HEK293 (cell line): ENCODE measurements at regions not wholly inside any gene's neighbourhood (a gene's known extent, or its start where the extent isn't known, plus 50 kb on each side); places are given as distances from the start of the nearest gene placed in this dataset.

Source experiments
- CTCF ChIA-PET: fragments of 350-600 bp; formaldehyde crosslinking; extraction: SDS; loops from one replicate; lab custom pipeline; 2021; ENCODE audit warnings: antibody characterized with exemption; lab: Yijun Ruan, JAX
- POLR2A ChIA-PET: fragments of 300-600 bp; formaldehyde crosslinking; extraction: SDS; loops from one replicate; lab custom pipeline; 2020; ENCODE audit warnings: antibody characterized with exemption, inconsistent platforms; lab: Yijun Ruan, JAX
- H3K27ac ChIP-seq: fragments of 200-500 bp; sonication (Bioruptor generic); 2 replicates; pipeline ENCODE4 v1.5.1; 2014; ENCODE audit warnings: low read depth, low read length, control low read depth, inconsistent platforms; ENCODE audit errors: extremely low read depth
- H3K36me3 ChIP-seq, 2 experiments: fragments of 200-500 bp in 1 of 2; sonication (Bioruptor generic) in 1 of 2; 1 replicate in 1 of 2; 2 replicates in 1 of 2; pipeline ENCODE4 v1.5.1; 2014 to 2017; ENCODE audit warnings: inconsistent platforms in 2 of 2, low read length in 2 of 2; ENCODE audit not compliant: control insufficient read depth in 2 of 2, insufficient read depth in 1 of 2
- H3K4me1 ChIP-seq: fragments of 200-500 bp; sonication (Bioruptor generic); 2 replicates; pipeline ENCODE4 v1.5.1; 2014; ENCODE audit warnings: mild to moderate bottlenecking, low read length, inconsistent platforms; ENCODE audit not compliant: control insufficient read depth, insufficient read depth
- H3K4me3 ChIP-seq: 2 replicates; pipeline ENCODE4 v1.5.1; 2011; ENCODE audit warnings: low read depth, mild to moderate bottlenecking, control low read depth, low read length, moderate library complexity
- H3K9me3 ChIP-seq: fragments of 200-500 bp; sonication (Bioruptor generic); 2 replicates; pipeline ENCODE4 v1.5.1; 2014; ENCODE audit warnings: low read depth, low read length, inconsistent platforms; ENCODE audit not compliant: control insufficient read depth, insufficient read depth
- BCL11A ChIP-seq: fragments of 450-650 bp; formaldehyde crosslinking; IDR thresholded peaks from 2 replicates; pipeline ENCODE4 v1.5.1; 2016; ENCODE audit warnings: low read depth, missing biosample characterization, missing genetic modification characterization
- GLIS1 ChIP-seq: fragments of 450-650 bp; formaldehyde crosslinking; IDR thresholded peaks from 2 replicates; pipeline ENCODE4 v1.5.1; 2016; ENCODE audit warnings: missing biosample characterization, missing genetic modification characterization
- HOXC10 ChIP-seq: sonication (generic); formaldehyde crosslinking; IDR thresholded peaks from 2 replicates; pipeline ENCODE4 v1.8.1; 2023; ENCODE audit warnings: mild to moderate bottlenecking, missing genetic modification reagents
- PRDM1 ChIP-seq: fragments of 450-650 bp; formaldehyde crosslinking; IDR thresholded peaks from 2 replicates; pipeline ENCODE4; 2016; ENCODE audit warnings: missing biosample characterization, missing genetic modification characterization
- ZBTB1 ChIP-seq: fragments of 450-650 bp; formaldehyde crosslinking; IDR thresholded peaks from 2 replicates; pipeline ENCODE4 v1.5.1; 2016; ENCODE audit warnings: missing biosample characterization, missing genetic modification characterization
- ZNF121 ChIP-seq: fragments of 450-650 bp; formaldehyde crosslinking; IDR thresholded peaks from 2 replicates; pipeline ENCODE4 v1.5.1; 2016; ENCODE audit warnings: missing biosample characterization, missing genetic modification characterization
- ZNF239 ChIP-seq: fragments of 450-650 bp; formaldehyde crosslinking; IDR thresholded peaks from 2 replicates; pipeline ENCODE4 v1.5.1; 2016; ENCODE audit warnings: missing biosample characterization, missing genetic modification characterization
- ZNF350 ChIP-seq: fragments of 450-650 bp; formaldehyde crosslinking; IDR thresholded peaks from 2 replicates; pipeline ENCODE4 v1.5.0; 2017; ENCODE audit warnings: missing biosample characterization, mild to moderate bottlenecking, missing genetic modification characterization
- ZNF366 ChIP-seq: fragments of 450-650 bp; formaldehyde crosslinking; conservative IDR thresholded peaks from 2 replicates; pipeline ENCODE4 v1.5.1; 2016; ENCODE audit warnings: missing biosample characterization, missing genetic modification characterization
- ZNF37A ChIP-seq: fragments of 450-650 bp; IDR thresholded peaks from 2 replicates; pipeline ENCODE4 v1.5.1; 2018; ENCODE audit warnings: missing biosample characterization, missing genetic modification characterization
- ZNF530 ChIP-seq: fragments of 450-650 bp; formaldehyde crosslinking; IDR thresholded peaks from 2 replicates; pipeline ENCODE4 v1.5.1; 2016; ENCODE audit warnings: low read depth, missing biosample characterization, missing genetic modification characterization
- ZNF548 ChIP-seq: fragments of 450-650 bp; formaldehyde crosslinking; IDR thresholded peaks from 2 replicates; pipeline ENCODE4 v1.5.1; 2016; ENCODE audit warnings: missing biosample characterization, missing genetic modification characterization
- ZNF626 ChIP-seq: fragments of 450-650 bp; sonication (Bioruptor Pico); formaldehyde crosslinking; IDR thresholded peaks from 2 replicates; pipeline ENCODE4 v1.5.1; 2018; ENCODE audit warnings: missing biosample characterization, missing genetic modification characterization, inconsistent platforms
- ZNF629 ChIP-seq: fragments of 450-650 bp; formaldehyde crosslinking; IDR thresholded peaks from 2 replicates; pipeline ENCODE4 v1.5.1; 2017; ENCODE audit warnings: missing biosample characterization, missing genetic modification characterization
- ZNF701 ChIP-seq: fragments of 450-650 bp; formaldehyde crosslinking; IDR thresholded peaks from 2 replicates; pipeline ENCODE4 v1.5.1; 2016; ENCODE audit warnings: missing biosample characterization, missing genetic modification characterization
- ZNF76 ChIP-seq: fragments of 450-650 bp; formaldehyde crosslinking; IDR thresholded peaks from 2 replicates; pipeline ENCODE4; 2016; ENCODE audit warnings: low read depth, missing biosample characterization, missing genetic modification characterization, borderline replicate concordance
- ZSCAN30 ChIP-seq: fragments of 450-650 bp; IDR thresholded peaks from 2 replicates; pipeline ENCODE4 v1.5.1; 2018; ENCODE audit warnings: missing biosample characterization, mild to moderate bottlenecking, missing genetic modification characterization, moderate library complexity
- TF ChIP-seq, protein P1 (sequence below): fragments of 450-650 bp; formaldehyde crosslinking; IDR thresholded peaks from 2 replicates; pipeline ENCODE4 v1.5.1; 2016; ENCODE audit warnings: missing biosample characterization, missing genetic modification characterization
- TF ChIP-seq, protein P2 (sequence below): fragments of 450-650 bp; formaldehyde crosslinking; IDR thresholded peaks from 2 replicates; pipeline ENCODE4 v1.5.1; 2016; ENCODE audit warnings: missing biosample characterization, missing genetic modification characterization, borderline replicate concordance
- TF ChIP-seq, protein P3 (sequence below): fragments of 450-650 bp; formaldehyde crosslinking; IDR thresholded peaks from 2 replicates; pipeline ENCODE4 v1.5.1; 2016; ENCODE audit warnings: missing biosample characterization, missing genetic modification characterization
- TF ChIP-seq, protein P4 (sequence below): fragments of 450-650 bp; formaldehyde crosslinking; IDR thresholded peaks from 2 replicates; pipeline ENCODE4 v1.5.1; 2016; ENCODE audit warnings: missing biosample characterization, missing genetic modification characterization, borderline replicate concordance

DNA sequence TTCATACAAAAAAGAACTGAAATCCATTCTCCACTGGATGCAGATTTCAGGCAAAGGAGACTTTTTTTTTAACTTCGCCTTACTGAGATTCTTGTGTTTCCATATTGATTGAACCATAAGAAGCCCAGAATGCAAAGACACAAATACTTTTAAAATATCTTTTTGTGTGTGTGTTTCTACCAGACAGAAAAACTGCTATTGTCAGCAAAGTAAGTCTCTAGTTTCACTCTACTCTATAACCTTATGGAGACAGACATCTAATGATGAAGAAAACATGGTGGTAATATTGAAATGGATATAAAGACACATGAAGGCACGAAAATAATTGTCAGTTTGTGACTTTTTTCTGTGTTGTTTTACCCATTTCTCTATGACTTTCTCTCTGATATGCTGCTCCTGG is 260.3 kb upstream of the RORB start (continued):
- TF ChIP-seq ZNF121 (tag by site-specific recombination) (no peak), ZNF629 (tag by site-specific recombination) (no peak), ZNF548 (no peak), ZNF37A (tag by site-specific recombination) (no peak), GLIS1 (tag by site-specific recombination) (no peak), ZNF701 (no peak)
- TF ChIP-seq, protein P1, sequence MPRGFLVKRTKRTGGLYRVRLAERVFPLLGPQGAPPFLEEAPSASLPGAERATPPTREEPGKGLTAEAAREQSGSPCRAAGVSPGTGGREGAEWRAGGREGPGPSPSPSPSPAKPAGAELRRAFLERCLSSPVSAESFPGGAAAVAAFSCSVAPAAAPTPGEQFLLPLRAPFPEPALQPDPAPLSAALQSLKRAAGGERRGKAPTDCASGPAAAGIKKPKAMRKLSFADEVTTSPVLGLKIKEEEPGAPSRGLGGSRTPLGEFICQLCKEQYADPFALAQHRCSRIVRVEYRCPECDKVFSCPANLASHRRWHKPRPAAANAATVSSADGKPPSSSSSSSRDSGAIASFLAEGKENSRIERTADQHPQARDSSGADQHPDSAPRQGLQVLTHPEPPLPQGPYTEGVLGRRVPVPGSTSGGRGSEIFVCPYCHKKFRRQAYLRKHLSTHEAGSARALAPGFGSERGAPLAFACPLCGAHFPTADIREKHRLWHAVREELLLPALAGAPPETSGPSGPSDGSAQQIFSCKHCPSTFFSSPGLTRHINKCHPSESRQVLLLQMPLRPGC = no peak
- TF ChIP-seq, all 188 proteins: peak for 0

DNA sequence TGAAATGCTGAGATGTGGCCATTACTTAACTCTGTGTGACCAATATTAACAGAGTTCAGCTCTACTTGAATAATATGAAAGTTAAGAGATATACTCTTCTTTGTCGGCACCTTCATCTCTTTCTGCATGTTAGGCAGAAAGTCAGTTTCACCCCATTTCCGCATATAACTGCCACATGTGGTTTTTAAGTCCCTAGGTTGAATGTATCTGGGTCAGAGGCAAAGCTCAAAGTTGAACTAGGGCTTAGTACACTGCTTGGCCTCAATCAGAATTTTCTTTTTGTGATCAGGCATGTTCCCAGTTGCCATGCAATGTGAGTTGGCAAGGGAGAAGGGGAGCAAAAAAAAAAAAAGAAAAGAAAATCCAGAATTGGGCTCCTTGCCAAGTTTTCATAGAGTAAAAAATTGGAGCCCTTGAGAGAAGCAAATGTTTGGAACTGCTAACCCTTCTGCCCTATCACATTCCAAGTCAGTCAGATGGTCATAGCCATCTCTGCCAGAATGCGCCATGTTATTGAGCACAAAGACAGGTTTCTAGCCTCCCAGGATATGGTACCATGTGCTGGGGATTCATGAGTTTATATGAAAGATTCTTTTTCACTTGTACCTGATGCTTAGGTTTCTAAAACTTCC is 251.2 kb upstream of the RORB start:
- Histone ChIP-seq H3K9me3 (no peaks in the 10 kb centered on the region), H3K27ac (no peak overlapping the region), H3K4me3 (no peak overlapping the region), H3K4me1 (no peaks in the 10 kb centered on the region), H3K36me3 (no peaks in the 10 kb centered on the region)
- ChIA-PET CTCF (no interaction called here), POLR2A (no interaction called here)
- TF ChIP-seq HOXC10 (CRISPR knock-in tag) (no peak), ZNF76 (tag by site-specific recombination) (no peak), PRDM1 (tag by site-specific recombination) (no peak), ZBTB1 (no peak), ZNF239 (no peak), BCL11A (tag by site-specific recombination) (no peak), ZNF701 (no peak)
- TF ChIP-seq, protein P2, sequence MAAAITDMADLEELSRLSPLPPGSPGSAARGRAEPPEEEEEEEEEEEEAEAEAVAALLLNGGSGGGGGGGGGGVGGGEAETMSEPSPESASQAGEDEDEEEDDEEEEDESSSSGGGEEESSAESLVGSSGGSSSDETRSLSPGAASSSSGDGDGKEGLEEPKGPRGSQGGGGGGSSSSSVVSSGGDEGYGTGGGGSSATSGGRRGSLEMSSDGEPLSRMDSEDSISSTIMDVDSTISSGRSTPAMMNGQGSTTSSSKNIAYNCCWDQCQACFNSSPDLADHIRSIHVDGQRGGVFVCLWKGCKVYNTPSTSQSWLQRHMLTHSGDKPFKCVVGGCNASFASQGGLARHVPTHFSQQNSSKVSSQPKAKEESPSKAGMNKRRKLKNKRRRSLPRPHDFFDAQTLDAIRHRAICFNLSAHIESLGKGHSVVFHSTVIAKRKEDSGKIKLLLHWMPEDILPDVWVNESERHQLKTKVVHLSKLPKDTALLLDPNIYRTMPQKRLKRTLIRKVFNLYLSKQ (tag by site-specific recombination) = no peak
- TF ChIP-seq, protein P3, sequence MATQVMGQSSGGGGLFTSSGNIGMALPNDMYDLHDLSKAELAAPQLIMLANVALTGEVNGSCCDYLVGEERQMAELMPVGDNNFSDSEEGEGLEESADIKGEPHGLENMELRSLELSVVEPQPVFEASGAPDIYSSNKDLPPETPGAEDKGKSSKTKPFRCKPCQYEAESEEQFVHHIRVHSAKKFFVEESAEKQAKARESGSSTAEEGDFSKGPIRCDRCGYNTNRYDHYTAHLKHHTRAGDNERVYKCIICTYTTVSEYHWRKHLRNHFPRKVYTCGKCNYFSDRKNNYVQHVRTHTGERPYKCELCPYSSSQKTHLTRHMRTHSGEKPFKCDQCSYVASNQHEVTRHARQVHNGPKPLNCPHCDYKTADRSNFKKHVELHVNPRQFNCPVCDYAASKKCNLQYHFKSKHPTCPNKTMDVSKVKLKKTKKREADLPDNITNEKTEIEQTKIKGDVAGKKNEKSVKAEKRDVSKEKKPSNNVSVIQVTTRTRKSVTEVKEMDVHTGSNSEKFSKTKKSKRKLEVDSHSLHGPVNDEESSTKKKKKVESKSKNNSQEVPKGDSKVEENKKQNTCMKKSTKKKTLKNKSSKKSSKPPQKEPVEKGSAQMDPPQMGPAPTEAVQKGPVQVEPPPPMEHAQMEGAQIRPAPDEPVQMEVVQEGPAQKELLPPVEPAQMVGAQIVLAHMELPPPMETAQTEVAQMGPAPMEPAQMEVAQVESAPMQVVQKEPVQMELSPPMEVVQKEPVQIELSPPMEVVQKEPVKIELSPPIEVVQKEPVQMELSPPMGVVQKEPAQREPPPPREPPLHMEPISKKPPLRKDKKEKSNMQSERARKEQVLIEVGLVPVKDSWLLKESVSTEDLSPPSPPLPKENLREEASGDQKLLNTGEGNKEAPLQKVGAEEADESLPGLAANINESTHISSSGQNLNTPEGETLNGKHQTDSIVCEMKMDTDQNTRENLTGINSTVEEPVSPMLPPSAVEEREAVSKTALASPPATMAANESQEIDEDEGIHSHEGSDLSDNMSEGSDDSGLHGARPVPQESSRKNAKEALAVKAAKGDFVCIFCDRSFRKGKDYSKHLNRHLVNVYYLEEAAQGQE (tag by site-specific recombination) = no peak
- TF ChIP-seq, all 188 proteins: peak for 0

DNA sequence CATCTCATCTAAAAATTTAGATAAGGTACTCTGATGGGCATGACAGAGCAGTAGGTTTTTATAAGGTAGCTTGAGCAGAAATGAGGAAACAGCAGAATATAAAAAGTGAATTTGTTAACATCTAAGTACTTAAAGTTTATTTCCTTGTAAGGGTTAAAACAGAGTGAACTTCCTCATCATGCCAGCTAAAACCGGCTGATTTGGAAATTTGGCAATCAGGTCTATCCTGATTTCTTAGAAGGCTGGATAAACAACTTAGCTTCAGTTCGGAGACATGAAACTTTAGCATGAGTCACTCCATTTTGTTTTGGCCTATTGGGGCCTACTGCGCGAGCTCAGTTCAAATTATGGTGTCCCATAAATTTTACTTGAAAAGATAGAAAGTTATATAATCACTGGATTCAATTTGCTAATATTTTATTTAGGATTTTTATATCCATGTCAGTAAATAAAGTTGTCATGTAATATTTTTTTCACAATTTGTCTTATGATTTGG is 241.6 kb upstream of the RORB start:
- CTCF ChIA-PET = interaction anchor here (0.6 kb wide), 1 partner anchor 1856 kb away, joined by 4 read pairs; no protein-coding TSS in a partner anchor
- TF ChIP-seq ZNF350 (tag by site-specific recombination) (no peak), ZSCAN30 (tag by site-specific recombination) (no peak), ZNF366 (tag by site-specific recombination) (no peak), ZNF626 (tag by site-specific recombination) (no peak), ZNF530 (tag by site-specific recombination) (no peak)
- TF ChIP-seq, protein P4, sequence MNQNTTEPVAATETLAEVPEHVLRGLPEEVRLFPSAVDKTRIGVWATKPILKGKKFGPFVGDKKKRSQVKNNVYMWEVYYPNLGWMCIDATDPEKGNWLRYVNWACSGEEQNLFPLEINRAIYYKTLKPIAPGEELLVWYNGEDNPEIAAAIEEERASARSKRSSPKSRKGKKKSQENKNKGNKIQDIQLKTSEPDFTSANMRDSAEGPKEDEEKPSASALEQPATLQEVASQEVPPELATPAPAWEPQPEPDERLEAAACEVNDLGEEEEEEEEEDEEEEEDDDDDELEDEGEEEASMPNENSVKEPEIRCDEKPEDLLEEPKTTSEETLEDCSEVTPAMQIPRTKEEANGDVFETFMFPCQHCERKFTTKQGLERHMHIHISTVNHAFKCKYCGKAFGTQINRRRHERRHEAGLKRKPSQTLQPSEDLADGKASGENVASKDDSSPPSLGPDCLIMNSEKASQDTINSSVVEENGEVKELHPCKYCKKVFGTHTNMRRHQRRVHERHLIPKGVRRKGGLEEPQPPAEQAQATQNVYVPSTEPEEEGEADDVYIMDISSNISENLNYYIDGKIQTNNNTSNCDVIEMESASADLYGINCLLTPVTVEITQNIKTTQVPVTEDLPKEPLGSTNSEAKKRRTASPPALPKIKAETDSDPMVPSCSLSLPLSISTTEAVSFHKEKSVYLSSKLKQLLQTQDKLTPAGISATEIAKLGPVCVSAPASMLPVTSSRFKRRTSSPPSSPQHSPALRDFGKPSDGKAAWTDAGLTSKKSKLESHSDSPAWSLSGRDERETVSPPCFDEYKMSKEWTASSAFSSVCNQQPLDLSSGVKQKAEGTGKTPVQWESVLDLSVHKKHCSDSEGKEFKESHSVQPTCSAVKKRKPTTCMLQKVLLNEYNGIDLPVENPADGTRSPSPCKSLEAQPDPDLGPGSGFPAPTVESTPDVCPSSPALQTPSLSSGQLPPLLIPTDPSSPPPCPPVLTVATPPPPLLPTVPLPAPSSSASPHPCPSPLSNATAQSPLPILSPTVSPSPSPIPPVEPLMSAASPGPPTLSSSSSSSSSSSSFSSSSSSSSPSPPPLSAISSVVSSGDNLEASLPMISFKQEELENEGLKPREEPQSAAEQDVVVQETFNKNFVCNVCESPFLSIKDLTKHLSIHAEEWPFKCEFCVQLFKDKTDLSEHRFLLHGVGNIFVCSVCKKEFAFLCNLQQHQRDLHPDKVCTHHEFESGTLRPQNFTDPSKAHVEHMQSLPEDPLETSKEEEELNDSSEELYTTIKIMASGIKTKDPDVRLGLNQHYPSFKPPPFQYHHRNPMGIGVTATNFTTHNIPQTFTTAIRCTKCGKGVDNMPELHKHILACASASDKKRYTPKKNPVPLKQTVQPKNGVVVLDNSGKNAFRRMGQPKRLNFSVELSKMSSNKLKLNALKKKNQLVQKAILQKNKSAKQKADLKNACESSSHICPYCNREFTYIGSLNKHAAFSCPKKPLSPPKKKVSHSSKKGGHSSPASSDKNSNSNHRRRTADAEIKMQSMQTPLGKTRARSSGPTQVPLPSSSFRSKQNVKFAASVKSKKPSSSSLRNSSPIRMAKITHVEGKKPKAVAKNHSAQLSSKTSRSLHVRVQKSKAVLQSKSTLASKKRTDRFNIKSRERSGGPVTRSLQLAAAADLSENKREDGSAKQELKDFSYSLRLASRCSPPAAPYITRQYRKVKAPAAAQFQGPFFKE (tag by site-specific recombination) = no peak

More for the DNA sequence above, 241.6 kb upstream of the RORB start:
- Histone ChIP-seq H3K9me3 (no peaks in the 10 kb centered on the region), H3K36me3 (no peaks in the 10 kb centered on the region), H3K4me3 (no peak overlapping the region), H3K27ac (no peak overlapping the region), H3K4me1 (no peaks in the 10 kb centered on the region)
- POLR2A ChIA-PET = no interaction called here
